ENCODE measurements at regions not wholly inside any gene's neighbourhood (a gene's known extent, or its start where the extent isn't known, plus 50 kb on each side); places are given as distances from the start of the nearest gene placed in this dataset.

DNA sequence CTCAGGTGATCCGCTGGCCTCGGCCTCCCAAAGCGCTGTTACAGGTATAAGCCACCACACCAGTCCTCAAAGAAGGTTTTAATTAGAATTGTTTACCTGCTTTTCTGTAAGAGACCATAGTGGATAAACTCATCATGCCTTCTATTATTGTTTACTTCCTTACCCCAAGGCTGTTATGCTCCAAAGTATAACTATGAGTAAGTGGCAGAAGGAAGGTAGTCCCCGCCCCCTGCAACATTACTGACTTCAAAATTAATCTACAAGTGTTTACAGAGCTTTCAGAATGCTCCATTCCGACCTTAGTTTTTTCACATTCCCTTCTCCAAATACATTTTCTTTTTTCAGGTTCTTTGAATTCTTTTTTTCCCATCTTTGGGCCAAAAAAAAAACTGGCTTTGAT is 480.5 kb upstream of the NOX3 start:
- peaks cover 2% of the 10 kb centered on the region; the same call in 1 of the 2 replicates for H3K9me3 ChIP-seq (ENCODE audit: control insufficient read depth, insufficient read depth, low read length)
- H3K18ac ChIP-seq (ENCODE audit: low read depth, low read length): no peak overlapping the region
- H2AK9ac ChIP-seq (replicated peaks; ENCODE audit: low read depth, low read length, poor library complexity): no peak overlapping the region
- no peak overlapping the region for H3K56ac ChIP-seq (ENCODE audit: extremely low read depth, insufficient read depth, low read length)
- ATAC-seq (ENCODE audit: low read depth): no peak
- no CpG with 5 or more reads among the region's 5 CpGs for WGBS, 2 experiments (ENCODE audit: extremely low coverage in 2 of 2, insufficient read length in 1 of 2)
- in situ Hi-C loops (cut with MboI; ENCODE audit: low sequenced_read_pairs) (no loop called here), dilution Hi-C loops (cut with HindIII; ENCODE audit: low sequenced_read_pairs, unreplicated experiment) (no loop called here), intact Hi-C loops (cut with micrococcal nuclease) (no loop called here)
- no peaks in the 10 kb centered on the region for H3K27me3 ChIP-seq (ENCODE audit: control insufficient read depth, insufficient read depth, low read length)
- H3K4me3 ChIP-seq (ENCODE audit: insufficient read depth, low read depth, low read length): no peak overlapping the region
- ChIA-PET CTCF (no interaction called here), POLR2A (ENCODE audit: unreplicated experiment) (no interaction called here)
- no peak for DNase-seq
- no peaks in the 10 kb centered on the region for H3K4me1 ChIP-seq (ENCODE audit: control insufficient read depth, insufficient read depth, low read length)
- H3K9ac ChIP-seq (ENCODE audit: low read depth, low read length): no peak overlapping the region
- no peaks in the 10 kb centered on the region for H3K36me3 ChIP-seq (ENCODE audit: control insufficient read depth, insufficient read depth, low read length)
- H2BK120ac ChIP-seq (ENCODE audit: low read depth, low read length): no peak overlapping the region
- no peak overlapping the region for H3K27ac ChIP-seq (ENCODE audit: insufficient read depth, low read length)
- H4K8ac ChIP-seq (ENCODE audit: low read depth in 2 of 2, low read length in 2 of 2): no peak overlapping the region
- no peak overlapping the region for H2BK20ac ChIP-seq (ENCODE audit: low read depth, low read length)
- H2BK15ac ChIP-seq (ENCODE audit: low read depth, low read length): no peak overlapping the region
- no peak overlapping the region for H3K14ac ChIP-seq (replicated peaks; ENCODE audit: low read depth, low read length)
- no peak overlapping the region for H3K4me2 ChIP-seq (ENCODE audit: low read depth, low read length)
- no TSS peak for BruUV-seq (replicated peaks)
- no peaks in the 10 kb centered on the region for H4K20me1 ChIP-seq (ENCODE audit: insufficient read depth, low read length)
- no peak overlapping the region for H3K23ac ChIP-seq (ENCODE audit: low read depth, low read length)
- no peak overlapping the region for H3K4ac ChIP-seq (ENCODE audit: low read depth, low read length)
- no peaks in the 10 kb centered on the region for H3K9me1 ChIP-seq (ENCODE audit: insufficient read depth, low read length)
- no peak overlapping the region for H2AK5ac ChIP-seq (ENCODE audit: low read depth, low read length)
- no peak overlapping the region for H4K5ac ChIP-seq (ENCODE audit: low read depth, low read length)
- no peak overlapping the region for H2BK5ac ChIP-seq (ENCODE audit: low read depth, low read length, poor library complexity, severe bottlenecking)
- no peak overlapping the region for H4K91ac ChIP-seq (ENCODE audit: insufficient read depth, low read depth, low read length)
- no peak overlapping the region for H2AFZ ChIP-seq (replicated peaks; ENCODE audit: low read length, poor library complexity)
- no peaks in the 10 kb centered on the region for H3K79me1 ChIP-seq (ENCODE audit: low read depth in 1 of 2, low read length in 2 of 2)
- no peak for TF ChIP-seq NFE2L2 (IDR thresholded peaks at IDR 0.05; ENCODE audit: low read depth, low read length)
- TF ChIP-seq, protein P1, sequence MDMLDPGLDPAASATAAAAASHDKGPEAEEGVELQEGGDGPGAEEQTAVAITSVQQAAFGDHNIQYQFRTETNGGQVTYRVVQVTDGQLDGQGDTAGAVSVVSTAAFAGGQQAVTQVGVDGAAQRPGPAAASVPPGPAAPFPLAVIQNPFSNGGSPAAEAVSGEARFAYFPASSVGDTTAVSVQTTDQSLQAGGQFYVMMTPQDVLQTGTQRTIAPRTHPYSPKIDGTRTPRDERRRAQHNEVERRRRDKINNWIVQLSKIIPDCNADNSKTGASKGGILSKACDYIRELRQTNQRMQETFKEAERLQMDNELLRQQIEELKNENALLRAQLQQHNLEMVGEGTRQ (IDR thresholded peaks at IDR 0.05; ENCODE audit: low read depth, low read length): no peak
- TF ChIP-seq MXI1 (IDR thresholded peaks at IDR 0.05; ENCODE audit: borderline replicate concordance, low read depth, low read length): no peak
- TF ChIP-seq RAD21 (IDR thresholded peaks at IDR 0.05; ENCODE audit: low read length): no peak
- no peak for TF ChIP-seq MAZ (IDR thresholded peaks at IDR 0.05; ENCODE audit: borderline replicate concordance, low read depth, low read length)
- TF ChIP-seq RCOR1 (IDR thresholded peaks at IDR 0.05; ENCODE audit: insufficient replicate concordance, low read length): no peak
- TF ChIP-seq MAFK (IDR thresholded peaks at IDR 0.05; ENCODE audit: low read depth, low read length): no peak
- TF ChIP-seq RFX5 (IDR thresholded peaks at IDR 0.05; ENCODE audit: low read depth, low read length): no peak
- no peak for TF ChIP-seq CEBPB (IDR thresholded peaks at IDR 0.05; ENCODE audit: low read depth, low read length)
- no peak for TF ChIP-seq FOS (IDR thresholded peaks at IDR 0.05; ENCODE audit: low read depth, low read length)
- TF ChIP-seq, protein P2, sequence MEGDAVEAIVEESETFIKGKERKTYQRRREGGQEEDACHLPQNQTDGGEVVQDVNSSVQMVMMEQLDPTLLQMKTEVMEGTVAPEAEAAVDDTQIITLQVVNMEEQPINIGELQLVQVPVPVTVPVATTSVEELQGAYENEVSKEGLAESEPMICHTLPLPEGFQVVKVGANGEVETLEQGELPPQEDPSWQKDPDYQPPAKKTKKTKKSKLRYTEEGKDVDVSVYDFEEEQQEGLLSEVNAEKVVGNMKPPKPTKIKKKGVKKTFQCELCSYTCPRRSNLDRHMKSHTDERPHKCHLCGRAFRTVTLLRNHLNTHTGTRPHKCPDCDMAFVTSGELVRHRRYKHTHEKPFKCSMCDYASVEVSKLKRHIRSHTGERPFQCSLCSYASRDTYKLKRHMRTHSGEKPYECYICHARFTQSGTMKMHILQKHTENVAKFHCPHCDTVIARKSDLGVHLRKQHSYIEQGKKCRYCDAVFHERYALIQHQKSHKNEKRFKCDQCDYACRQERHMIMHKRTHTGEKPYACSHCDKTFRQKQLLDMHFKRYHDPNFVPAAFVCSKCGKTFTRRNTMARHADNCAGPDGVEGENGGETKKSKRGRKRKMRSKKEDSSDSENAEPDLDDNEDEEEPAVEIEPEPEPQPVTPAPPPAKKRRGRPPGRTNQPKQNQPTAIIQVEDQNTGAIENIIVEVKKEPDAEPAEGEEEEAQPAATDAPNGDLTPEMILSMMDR (conservative IDR thresholded peaks at IDR 0.05; ENCODE audit: low read depth, low read length): no peak
- TF ChIP-seq SMC3 (IDR thresholded peaks at IDR 0.05; ENCODE audit: low read depth, low read length): no peak
- TF ChIP-seq, protein P3, sequence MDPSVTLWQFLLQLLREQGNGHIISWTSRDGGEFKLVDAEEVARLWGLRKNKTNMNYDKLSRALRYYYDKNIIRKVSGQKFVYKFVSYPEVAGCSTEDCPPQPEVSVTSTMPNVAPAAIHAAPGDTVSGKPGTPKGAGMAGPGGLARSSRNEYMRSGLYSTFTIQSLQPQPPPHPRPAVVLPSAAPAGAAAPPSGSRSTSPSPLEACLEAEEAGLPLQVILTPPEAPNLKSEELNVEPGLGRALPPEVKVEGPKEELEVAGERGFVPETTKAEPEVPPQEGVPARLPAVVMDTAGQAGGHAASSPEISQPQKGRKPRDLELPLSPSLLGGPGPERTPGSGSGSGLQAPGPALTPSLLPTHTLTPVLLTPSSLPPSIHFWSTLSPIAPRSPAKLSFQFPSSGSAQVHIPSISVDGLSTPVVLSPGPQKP (IDR thresholded peaks at IDR 0.05; ENCODE audit: borderline replicate concordance, low read depth, low read length): no peak
- no peak for TF ChIP-seq BHLHE40 (IDR thresholded peaks at IDR 0.05; ENCODE audit: low read depth, low read length)
